ENCODE measurements at regions not wholly inside any gene's neighbourhood (a gene's known extent, or its start where the extent isn't known, plus 50 kb on each side); places are given as distances from the start of the nearest gene placed in this dataset.

GRCh38 chr3:76582632-76583378 is 457.1 kb upstream of the ROBO2 start:
- TF ChIP-seq CTCF (IDR thresholded peaks at IDR 0.05; ENCODE audit: insufficient read depth, low read length, missing control alignments), result no peak
- ChIA-PET CTCF (interaction anchor here (1.0 to 1.6 kb wide), 3 partner anchors 10 to 558 kb away, joined by 3 to 5 read pairs (median 3); no protein-coding TSS in a partner anchor), POLR2A (no interaction called here)
- no peak for DNase-seq (ENCODE audit: low read depth, low spot score)
- no peak overlapping the region for H3K4me3 ChIP-seq (ENCODE audit: low read depth, low read length)

GRCh38 chr3:76585794-76586392 is 454.0 kb upstream of the ROBO2 start:
- peak; percentile 39 for TF ChIP-seq CTCF (IDR thresholded peaks at IDR 0.05; ENCODE audit: insufficient read depth, low read length, missing control alignments)
- CTCF ChIA-PET, result interaction anchor here (0.6 to 2.4 kb wide), 14 partner anchors 8 to 769 kb away, joined by 3 to 15 read pairs (median 3); no protein-coding TSS in a partner anchor
- POLR2A ChIA-PET, result no interaction called here
- no peak for DNase-seq (ENCODE audit: low read depth, low spot score)
- no peak overlapping the region for H3K4me3 ChIP-seq (ENCODE audit: low read depth, low read length)

- CTCF ChIA-PET, result interaction anchor here (1.0 to 2.4 kb wide), 6 partner anchors 10 to 542 kb away, joined by 3 to 15 read pairs (median 4); no protein-coding TSS in a partner anchor
Observed at GRCh38 chr3:76586471-76586870, 453.4 kb upstream of the ROBO2 start.

GRCh38 chr3:76610150-76610549 is 429.7 kb upstream of the ROBO2 start:
- ChIA-PET POLR2A (no interaction called here), CTCF (no interaction called here)
- DNase-seq (ENCODE audit: low read depth, low spot score), result no peak
- no peak for TF ChIP-seq CTCF (IDR thresholded peaks at IDR 0.05; ENCODE audit: insufficient read depth, low read length, missing control alignments)
- no peak overlapping the region for H3K4me3 ChIP-seq (ENCODE audit: low read depth, low read length)

More at GRCh38 chr3:76586471-76586870, 453.4 kb upstream of the ROBO2 start:
- no peak overlapping the region for H3K4me3 ChIP-seq (ENCODE audit: low read depth, low read length)
- no peak for TF ChIP-seq CTCF (IDR thresholded peaks at IDR 0.05; ENCODE audit: insufficient read depth, low read length, missing control alignments)
- POLR2A ChIA-PET, result no interaction called here
- DNase-seq (ENCODE audit: low read depth, low spot score), result no peak

GRCh38 chr3:76615719-76616118 is 424.2 kb upstream of the ROBO2 start:
- TF ChIP-seq CTCF (IDR thresholded peaks at IDR 0.05; ENCODE audit: insufficient read depth, low read length, missing control alignments), result no peak
- ChIA-PET POLR2A (no interaction called here), CTCF (no interaction called here)
- H3K4me3 ChIP-seq (ENCODE audit: low read depth, low read length), result no peak overlapping the region
- DNase-seq (ENCODE audit: low read depth, low spot score), result no peak

- no peak for TF ChIP-seq CTCF (IDR thresholded peaks at IDR 0.05; ENCODE audit: insufficient read depth, low read length, missing control alignments)
- H3K4me3 ChIP-seq (ENCODE audit: low read depth, low read length), result no peak overlapping the region
- ChIA-PET CTCF (no interaction called here), POLR2A (no interaction called here)
- DNase-seq (ENCODE audit: low read depth, low spot score), result no peak
Observed at GRCh38 chr3:76624164-76624563, 415.7 kb upstream of the ROBO2 start.

All from AG04449 (cell line).